ENCODE measurements at regions not wholly inside any gene's neighbourhood (a gene's known extent, or its start where the extent isn't known, plus 50 kb on each side); places are given as distances from the start of the nearest gene placed in this dataset.

DNA sequence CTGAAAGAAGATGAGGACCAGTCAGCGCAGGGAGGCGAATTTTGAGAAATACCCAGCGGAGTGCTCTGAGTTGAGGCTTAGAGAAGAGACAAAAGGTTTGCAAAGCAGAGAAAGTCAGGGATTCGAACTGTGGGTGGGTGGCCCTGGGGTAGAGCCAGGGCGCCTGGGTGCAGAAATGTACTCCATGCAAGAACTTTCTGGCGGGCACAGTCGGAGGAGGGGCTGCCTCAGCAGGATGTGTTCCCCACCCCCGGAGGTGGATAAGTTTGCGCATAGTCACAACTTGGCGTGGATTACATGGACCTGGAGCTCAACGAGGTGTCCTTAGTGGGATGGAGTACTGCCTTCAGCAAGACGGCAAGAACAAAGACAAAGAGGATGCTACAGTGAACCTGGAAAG lies 117.3 kb upstream of the ALDH1A3 start:
- H3K27ac Mint-ChIP-seq = no peak overlapping the region
- DNase-seq = no peak
- no peak overlapping the region for H3K4me3 Mint-ChIP-seq
- peaks cover 0 to 11% (median 8%) of the 10 kb centered on the region in 3 donors for H3K27me3 Mint-ChIP-seq (ENCODE audit: low read depth in 3 of 3)
- H3K4me1 Mint-ChIP-seq = no peaks in the 10 kb centered on the region
- H3K9me3 Mint-ChIP-seq = peaks cover 0 to 1% (median 0%) of the 10 kb centered on the region in 6 donors
- H3K36me3 Mint-ChIP-seq = no peaks in the 10 kb centered on the region

DNA sequence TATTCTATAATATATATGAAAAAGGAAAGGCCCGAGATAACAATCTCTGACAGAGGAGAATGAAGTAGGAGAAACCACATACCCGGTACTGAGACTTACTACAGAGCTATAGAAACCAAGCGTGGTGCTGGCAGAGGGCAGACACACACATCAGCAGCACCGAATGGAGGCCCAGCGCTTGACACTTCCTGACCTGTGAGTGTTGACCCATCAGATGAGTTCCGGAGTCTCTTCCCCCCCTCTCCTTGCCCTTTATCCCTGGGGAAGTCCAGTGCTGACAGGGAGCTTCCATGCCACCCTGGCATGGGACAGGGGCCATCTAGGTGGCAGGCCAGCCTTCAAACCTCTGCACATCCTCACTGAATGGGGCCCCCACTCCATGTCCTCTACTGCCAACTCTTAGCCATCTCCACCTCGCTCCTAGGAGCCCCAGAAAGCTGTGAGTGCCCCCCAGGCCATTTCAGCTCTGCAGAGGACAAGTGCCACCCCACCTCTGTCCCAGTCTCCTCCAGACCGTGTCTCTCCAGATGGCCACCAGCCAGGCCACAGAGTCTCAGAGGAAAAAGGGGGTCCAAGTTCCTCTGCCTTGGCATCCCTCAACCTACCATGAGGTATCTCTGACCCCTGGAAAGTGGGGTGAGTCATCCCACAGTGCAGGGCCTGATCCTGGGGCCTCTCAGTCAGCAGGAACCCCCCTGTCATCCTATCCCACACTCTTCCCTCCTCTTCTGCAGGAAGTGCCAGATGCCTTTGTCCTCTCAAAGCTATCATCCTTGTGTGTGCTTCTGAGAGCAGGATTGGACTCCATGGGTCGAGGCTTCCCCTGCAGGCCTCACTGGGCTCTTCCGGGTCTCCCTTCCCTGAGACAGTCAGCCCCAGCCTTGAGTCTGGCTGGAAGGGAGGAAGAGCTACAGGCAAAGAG lies 116.5 kb upstream of the ALDH1A3 start:
- no peak for DNase-seq
- Mint-ChIP-seq H3K27me3 (ENCODE audit: low read depth in 3 of 3) (peaks cover 0 to 11% (median 8%) of the 10 kb centered on the region in 3 donors), H3K4me3 (no peak overlapping the region)

DNA sequence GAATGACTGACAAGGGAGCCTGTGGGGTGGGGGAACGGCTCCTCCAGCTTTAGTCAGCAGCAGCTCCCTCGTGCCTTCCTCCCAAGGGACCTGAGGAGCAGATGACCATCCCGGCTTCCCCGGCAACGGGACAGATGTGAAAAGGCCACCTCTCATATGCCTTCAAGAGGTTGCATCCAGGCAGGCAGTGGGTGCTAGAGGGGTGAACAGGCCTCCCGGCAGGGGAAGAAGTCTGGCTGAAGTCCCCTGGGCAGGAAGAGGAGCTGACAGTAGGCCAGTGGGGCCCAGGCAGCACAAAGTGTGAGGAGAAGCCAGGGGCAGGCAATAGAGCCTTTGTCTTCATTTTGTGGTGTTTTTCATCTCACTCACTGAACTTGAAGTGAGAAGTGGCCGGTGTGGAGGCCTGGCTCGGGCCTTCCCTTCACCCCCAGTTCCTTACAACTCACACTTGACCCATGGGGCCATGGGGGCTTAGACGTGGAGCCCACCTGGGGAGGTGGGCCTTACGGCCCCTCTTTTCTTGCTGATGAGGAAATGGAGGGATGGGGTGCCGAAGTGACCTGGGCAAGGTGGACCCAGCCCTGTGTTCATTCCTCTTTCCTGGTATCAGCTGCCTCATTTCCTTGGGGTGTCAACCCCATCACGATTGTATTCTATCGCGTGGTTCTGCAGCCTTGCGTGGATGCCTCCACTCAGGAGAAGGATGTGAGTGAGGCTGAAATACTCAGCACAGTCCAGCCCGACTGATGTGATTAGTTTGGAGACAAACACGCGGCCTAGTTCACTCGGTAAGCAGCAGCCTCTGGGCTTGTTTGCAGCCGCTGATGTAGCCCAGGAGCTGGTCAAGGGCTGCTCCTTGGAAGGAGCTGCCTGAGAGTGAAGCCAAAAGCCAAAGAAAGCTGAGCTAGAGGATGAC lies 115.5 kb upstream of the ALDH1A3 start:
- H3K9me3 Mint-ChIP-seq = peaks cover 0 to 1% (median 0%) of the 10 kb centered on the region in 6 donors
- H3K27ac Mint-ChIP-seq = no peak overlapping the region
- H3K36me3 Mint-ChIP-seq = no peaks in the 10 kb centered on the region
- H3K27me3 Mint-ChIP-seq (ENCODE audit: low read depth in 3 of 3) = peaks cover 0 to 7% (median 7%) of the 10 kb centered on the region in 3 donors
- no peak overlapping the region for H3K4me3 Mint-ChIP-seq
- no peaks in the 10 kb centered on the region for H3K4me1 Mint-ChIP-seq
- no peak for DNase-seq

More for the DNA sequence above, 116.5 kb upstream of the ALDH1A3 start:
- Mint-ChIP-seq H3K36me3 (no peaks in the 10 kb centered on the region), H3K9me3 (peaks cover 0 to 1% (median 0%) of the 10 kb centered on the region in 6 donors), H3K27ac (no peak overlapping the region), H3K4me1 (no peaks in the 10 kb centered on the region)

DNA sequence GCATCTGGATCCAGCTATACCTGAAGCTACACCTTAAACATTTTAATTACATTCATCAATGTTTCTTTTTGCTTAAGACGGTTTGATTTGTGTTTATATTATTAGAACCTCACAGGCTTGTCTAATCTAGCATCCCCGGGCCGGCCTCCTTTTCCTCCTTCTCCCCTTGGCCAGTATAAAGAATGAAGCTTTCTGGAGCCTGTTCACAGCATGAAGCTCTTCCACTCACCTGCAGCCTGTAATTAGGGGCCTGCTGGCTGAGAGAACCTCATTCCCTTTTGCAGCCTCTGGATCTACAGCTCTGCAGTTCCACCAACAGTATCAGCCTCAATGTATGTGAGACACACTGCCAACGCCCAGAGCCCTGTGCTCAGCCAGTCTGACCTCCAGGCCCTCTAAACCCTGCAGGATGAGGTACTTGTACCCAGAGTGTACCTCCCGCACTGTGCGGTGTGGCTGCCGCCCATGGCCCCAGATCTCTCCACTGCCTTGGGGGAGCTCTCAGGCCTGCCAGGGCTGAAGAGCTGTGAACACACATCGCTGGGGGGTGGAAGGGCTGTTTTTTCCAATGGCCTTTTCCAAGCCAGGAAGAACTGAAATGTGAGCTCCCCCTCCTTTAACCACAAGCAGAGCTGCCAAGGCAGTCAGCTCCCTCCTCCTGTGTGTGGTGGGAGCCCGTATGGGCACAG lies 114.7 kb upstream of the ALDH1A3 start:
- Mint-ChIP-seq H3K4me3 (no peak overlapping the region), H3K4me1 (no peaks in the 10 kb centered on the region), H3K9me3 (peaks cover 0 to 1% (median 0%) of the 10 kb centered on the region in 6 donors), H3K27me3 (ENCODE audit: low read depth in 3 of 3) (peaks cover 0 to 3% (median 3%) of the 10 kb centered on the region in 3 donors), H3K36me3 (no peaks in the 10 kb centered on the region), H3K27ac (no peak overlapping the region)
- DNase-seq = no peak

DNA sequence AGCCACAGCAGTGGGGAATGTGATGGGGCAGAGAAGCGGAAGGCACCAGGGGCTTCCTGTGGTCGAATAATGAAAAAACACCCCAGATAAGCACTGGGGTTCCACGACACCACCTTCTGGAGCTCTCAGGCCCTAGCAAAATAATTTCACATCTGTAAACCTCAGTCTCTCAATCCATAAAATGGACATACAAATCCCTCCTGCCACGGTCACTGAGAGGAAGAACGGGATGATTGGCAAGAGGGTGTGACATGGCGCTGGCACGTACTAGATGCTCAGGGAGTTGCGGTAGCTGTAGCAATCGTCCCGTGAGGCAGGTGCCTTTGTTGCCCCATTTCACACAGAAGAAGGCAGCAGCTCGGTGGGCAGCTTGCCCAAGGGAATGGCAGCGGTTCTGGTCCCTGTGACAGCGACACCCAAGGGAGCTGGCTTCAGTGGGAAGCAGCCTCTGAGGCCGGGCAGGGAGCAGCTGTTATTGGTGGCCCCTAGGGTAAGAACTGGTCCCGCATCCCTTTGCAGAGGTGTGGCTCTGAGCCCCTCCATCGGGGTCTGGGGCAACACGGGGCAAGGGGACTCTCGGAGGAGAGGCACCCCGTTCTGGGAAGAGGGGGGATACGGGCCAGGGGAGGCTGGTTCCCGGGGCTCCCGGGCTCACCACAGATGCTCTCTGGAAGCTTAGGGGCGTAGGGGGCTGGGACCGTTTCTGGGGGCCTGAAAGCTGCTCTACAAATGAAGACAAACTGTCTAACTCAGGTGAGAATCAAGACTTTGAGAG lies 114.0 kb upstream of the ALDH1A3 start:
- Mint-ChIP-seq H3K4me1 (no peaks in the 10 kb centered on the region), H3K36me3 (no peaks in the 10 kb centered on the region), H3K4me3 (no peak overlapping the region), H3K9me3 (peaks cover 0 to 1% (median 0%) of the 10 kb centered on the region in 6 donors), H3K27ac (no peak overlapping the region), H3K27me3 (ENCODE audit: low read depth in 3 of 3) (peaks cover 0 to 3% (median 2%) of the 10 kb centered on the region in 3 donors)
- DNase-seq = no peak

DNA sequence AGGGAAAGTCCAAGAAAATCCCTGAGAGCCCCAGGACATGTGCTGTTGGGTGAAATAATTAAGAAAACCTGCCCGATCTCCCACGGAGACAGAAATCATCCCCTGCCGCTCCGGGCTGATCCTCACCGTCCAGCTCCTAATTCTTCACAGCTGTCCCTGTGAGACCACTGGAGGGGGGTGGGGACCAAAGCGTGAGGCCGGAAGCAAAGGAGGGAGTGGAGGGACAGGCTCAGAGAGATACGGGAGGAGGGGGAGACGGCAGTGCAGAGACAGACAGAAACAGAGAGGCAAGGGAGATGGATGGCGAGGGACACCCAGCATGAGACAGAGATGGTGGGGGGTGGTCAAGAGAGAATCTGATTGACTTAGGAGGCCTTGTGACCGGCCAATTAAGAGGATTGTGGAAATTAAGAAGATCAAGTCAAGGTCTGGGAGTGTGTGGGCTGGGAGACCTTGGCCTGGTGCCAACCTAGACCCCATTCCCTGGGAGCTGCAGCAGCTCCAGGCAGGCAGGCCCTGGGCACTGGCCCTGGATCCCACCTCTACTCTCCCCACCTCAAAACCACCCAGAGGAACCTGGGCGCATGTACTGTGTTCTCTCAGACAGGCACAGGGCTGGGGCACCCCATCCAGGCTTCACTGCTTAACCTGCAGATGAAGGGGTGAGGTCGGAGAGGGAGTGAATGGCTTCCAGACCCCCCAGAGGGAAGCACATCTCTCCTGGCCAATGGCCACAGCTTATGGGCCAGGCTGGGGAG lies 113.2 kb upstream of the ALDH1A3 start:
- Mint-ChIP-seq H3K27me3 (ENCODE audit: low read depth in 3 of 3) (peaks cover 0 to 5% (median 2%) of the 10 kb centered on the region in 3 donors), H3K27ac (no peak overlapping the region), H3K9me3 (peaks cover 0 to 1% (median 0%) of the 10 kb centered on the region in 6 donors), H3K36me3 (no peaks in the 10 kb centered on the region), H3K4me3 (no peak overlapping the region), H3K4me1 (no peaks in the 10 kb centered on the region)
- no peak for DNase-seq

DNA sequence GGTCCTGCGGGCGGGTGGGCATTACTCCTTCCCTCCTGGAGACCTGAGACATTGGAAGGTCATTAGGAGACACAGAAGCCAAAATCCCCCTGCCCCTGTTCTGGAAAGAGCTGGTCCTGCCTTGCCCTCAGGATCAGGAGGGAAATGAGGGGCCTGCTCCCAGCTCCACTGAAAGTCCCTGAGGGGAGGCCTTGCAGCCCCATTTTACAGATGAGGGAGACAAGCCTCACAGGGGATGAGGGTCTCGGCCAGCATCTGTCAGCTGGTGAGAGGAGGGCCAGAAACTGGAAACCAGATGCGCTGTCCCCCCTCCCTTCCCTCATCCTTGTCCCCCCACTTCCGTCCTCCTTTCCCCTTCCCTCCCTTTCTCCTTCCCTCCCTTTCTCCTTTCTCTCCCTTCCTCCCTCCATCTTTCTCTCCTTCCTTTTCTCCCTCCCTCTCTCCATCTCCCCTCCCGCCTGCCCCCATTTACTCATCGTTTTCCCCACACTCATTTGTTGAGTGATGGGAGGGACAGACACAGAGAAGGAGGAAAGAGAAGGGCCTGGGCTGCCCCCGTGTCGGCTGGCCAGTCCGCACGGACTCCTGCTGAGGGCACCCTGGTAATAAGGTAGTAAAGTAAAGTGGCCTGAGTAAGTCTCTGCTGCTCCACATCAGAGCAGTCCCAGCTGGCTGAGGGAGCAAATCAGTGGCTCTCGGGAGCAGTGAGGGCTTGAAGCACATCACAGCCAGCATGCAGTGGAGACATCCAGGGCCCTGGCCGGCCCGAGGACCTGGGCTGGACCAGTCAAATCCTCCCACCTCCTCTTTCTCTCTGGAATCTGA lies 112.4 kb upstream of the ALDH1A3 start:
- H3K27ac Mint-ChIP-seq = no peak overlapping the region
- H3K4me3 Mint-ChIP-seq = no peak overlapping the region
- H3K9me3 Mint-ChIP-seq = no peaks in the 10 kb centered on the region
- no peak for DNase-seq
- no peaks in the 10 kb centered on the region for H3K4me1 Mint-ChIP-seq
- H3K27me3 Mint-ChIP-seq (ENCODE audit: low read depth in 3 of 3) = peaks cover 0 to 2% (median 2%) of the 10 kb centered on the region in 3 donors
- no peaks in the 10 kb centered on the region for H3K36me3 Mint-ChIP-seq

DNA sequence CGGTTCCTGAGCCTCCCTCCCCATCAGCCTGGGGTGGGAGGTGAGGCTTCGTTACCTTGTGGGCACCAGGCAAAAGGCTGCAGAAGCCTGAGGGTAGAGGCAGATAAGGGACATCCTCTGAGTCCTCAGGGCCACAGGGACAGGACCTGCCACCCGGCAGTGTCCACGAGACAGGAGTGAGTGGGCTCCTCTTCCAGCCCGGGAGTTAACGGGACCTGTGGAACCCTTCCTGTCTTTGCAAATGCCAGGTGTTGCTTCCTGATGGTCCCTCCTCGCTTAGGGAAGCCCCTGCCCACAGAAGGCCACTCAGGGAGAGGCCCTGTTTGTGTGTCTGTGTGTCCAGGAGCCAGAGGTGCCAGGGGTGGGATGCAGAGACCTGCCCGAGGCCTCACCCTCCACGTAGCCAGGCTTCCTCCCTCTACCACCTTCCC lies 111.1 kb upstream of the ALDH1A3 start:
- no peak for DNase-seq
- Mint-ChIP-seq H3K27ac (no peak overlapping the region), H3K36me3 (no peaks in the 10 kb centered on the region), H3K4me3 (no peak overlapping the region), H3K4me1 (no peaks in the 10 kb centered on the region), H3K27me3 (ENCODE audit: low read depth in 3 of 3) (peaks cover 2 to 7% (median 3%) of the 10 kb centered on the region in 3 donors), H3K9me3 (no peaks in the 10 kb centered on the region)

DNA sequence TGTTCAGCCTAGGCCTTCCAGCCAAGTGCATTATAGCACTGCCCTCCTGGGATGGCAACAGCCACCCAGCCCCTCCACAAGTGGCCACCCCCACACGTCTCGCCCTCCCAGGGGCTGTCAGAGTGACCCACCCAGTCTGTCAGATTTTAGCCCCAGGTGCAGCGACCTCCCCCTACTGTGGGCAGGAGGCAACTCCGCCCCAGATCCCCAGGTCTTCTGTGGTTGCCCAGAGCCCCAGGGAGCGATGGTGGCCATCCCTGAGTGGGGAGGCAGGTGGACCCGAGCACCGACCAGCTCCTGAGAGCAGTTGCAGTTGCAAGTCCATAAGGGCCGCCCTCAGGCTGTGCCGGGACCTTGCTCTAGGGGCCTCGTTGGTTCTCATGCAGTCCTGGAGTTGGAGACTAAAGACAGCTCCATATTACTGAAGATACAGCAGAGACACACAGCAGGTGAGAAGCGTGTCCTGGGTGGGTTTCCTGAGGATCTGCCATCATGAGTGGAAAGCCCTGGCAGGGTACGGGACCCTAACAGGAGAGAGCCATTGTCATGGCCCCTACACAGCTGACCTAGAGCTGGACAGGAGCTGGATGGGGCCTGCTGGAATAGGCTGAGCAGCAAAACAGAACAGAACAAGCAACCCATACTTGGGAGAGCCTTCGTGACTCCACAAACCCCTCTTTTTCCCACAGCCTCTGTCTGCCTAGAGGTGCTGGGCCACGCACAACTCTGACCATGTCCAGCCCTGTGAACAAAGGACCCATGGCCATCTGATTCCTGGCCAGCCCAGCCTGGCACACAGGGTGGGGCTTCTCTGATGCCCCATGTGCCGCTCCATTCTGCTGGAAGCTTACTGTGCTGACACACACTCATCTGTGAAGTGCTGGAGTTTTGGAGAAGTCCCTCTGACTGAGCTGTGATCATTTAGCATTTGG lies 110.3 kb upstream of the ALDH1A3 start:
- H3K36me3 Mint-ChIP-seq = no peaks in the 10 kb centered on the region
- H3K27me3 Mint-ChIP-seq (ENCODE audit: low read depth in 3 of 3) = peaks cover 2 to 7% (median 3%) of the 10 kb centered on the region in 3 donors
- no peaks in the 10 kb centered on the region for H3K9me3 Mint-ChIP-seq
- H3K27ac Mint-ChIP-seq = no peak overlapping the region
- no peak for DNase-seq
- no peak overlapping the region for H3K4me3 Mint-ChIP-seq
- H3K4me1 Mint-ChIP-seq = no peaks in the 10 kb centered on the region

DNA sequence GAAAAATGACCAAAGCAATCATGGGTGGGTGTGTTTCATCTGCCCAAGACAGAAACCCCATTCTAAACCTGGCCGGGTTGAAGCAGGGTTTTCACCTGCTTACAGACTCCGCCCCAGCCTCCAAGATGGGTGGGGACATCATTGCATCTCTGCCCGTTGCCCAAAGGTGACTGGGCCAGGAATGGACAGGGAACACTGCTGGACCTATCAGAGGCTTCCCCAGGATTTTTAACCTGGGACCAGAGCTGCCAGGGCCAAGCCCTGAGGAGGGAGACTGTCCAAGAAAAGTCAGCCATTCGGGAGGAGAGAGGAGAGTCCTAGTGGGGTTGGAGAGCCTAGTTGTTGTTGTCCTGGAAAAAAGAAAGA lies 109.7 kb upstream of the ALDH1A3 start:
- peaks cover 1 to 7% (median 3%) of the 10 kb centered on the region in 3 donors for H3K27me3 Mint-ChIP-seq (ENCODE audit: low read depth in 3 of 3)
- no peaks in the 10 kb centered on the region for H3K4me1 Mint-ChIP-seq
- H3K27ac Mint-ChIP-seq = no peak overlapping the region
- no peaks in the 10 kb centered on the region for H3K9me3 Mint-ChIP-seq
- H3K36me3 Mint-ChIP-seq = no peaks in the 10 kb centered on the region
- DNase-seq = no peak
- no peak overlapping the region for H3K4me3 Mint-ChIP-seq
